Activated CD4-positive, alpha-beta T cell treated with anti-CD3 and anti-CD28 coated beads, Interleukin-2, amount 10 ng/mL, durations not matched to agents 24 days and 14 days (primary cell): ENCODE measurements at regions not wholly inside any gene's neighbourhood (a gene's known extent, or its start where the extent isn't known, plus 50 kb on each side); places are given as distances from the start of the nearest gene placed in this dataset.
"Not testable (repeated sequence)": the region's sequence is repeated elsewhere in the genome, so short reads cannot be mapped to it uniquely, and the experiment has no call there.

Experiments used
- DNase-seq: peaks from one replicate; pipeline ENCODE4 v3.0.0; 2022
- H3K27ac Mint-ChIP-seq: one replicate; pipeline ENCODE4 v1.8.0; 2022; ENCODE audit warnings: mild to moderate bottlenecking, mixed read lengths
- H3K27me3 Mint-ChIP-seq: one replicate; pipeline ENCODE4 v1.8.0; 2022; ENCODE audit warnings: mixed read lengths
- H3K36me3 Mint-ChIP-seq: one replicate; pipeline ENCODE4 v1.8.0; 2022; ENCODE audit warnings: low read depth, mild to moderate bottlenecking, mixed read lengths
- H3K4me1 Mint-ChIP-seq: one replicate; pipeline ENCODE4 v1.8.0; 2021; ENCODE audit warnings: mixed read lengths
- H3K4me3 Mint-ChIP-seq: one replicate; pipeline ENCODE4 v1.8.0; 2022; ENCODE audit warnings: mild to moderate bottlenecking, moderate library complexity, mixed read lengths
- H3K9me3 Mint-ChIP-seq: one replicate; pipeline ENCODE4 v1.8.0; 2021; ENCODE audit warnings: mixed read lengths
- intact Hi-C: fragments of 100-400 bp; cut with micrococcal nuclease; formaldehyde crosslinking; loops from one replicate; pipeline ENCODE4 v1.15.1; 2023

DNA sequence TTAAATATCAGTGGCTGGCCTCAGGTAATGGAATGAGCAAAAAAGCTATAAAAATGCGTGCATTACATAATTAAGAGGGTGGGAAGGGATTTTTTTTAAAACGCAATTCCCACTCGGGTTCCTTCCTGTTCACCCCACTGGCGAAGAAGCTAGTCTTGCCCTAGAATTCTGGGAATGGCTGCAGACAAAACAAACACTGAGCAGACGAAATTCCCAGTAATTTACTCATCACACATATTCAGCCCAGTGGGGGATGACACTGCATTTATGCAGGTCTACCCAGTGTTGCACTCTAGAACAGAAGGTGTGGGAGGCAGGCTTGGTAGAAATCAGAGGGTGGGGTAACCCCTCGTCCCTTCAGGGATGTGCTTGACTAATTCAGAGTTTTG, 2695.0 kb upstream of the DEFB115 start:
- no peak for DNase-seq
- no peak overlapping the region for H3K27ac Mint-ChIP-seq
- H3K4me3 Mint-ChIP-seq: no peak overlapping the region
- peaks cover 17% of the 10 kb centered on the region for H3K36me3 Mint-ChIP-seq
- no peaks in the 10 kb centered on the region for H3K27me3 Mint-ChIP-seq
- H3K9me3 Mint-ChIP-seq: peaks cover 57% of the 10 kb centered on the region
- intact Hi-C loops: no loop called here
- H3K4me1 Mint-ChIP-seq: no peaks in the 10 kb centered on the region

DNA sequence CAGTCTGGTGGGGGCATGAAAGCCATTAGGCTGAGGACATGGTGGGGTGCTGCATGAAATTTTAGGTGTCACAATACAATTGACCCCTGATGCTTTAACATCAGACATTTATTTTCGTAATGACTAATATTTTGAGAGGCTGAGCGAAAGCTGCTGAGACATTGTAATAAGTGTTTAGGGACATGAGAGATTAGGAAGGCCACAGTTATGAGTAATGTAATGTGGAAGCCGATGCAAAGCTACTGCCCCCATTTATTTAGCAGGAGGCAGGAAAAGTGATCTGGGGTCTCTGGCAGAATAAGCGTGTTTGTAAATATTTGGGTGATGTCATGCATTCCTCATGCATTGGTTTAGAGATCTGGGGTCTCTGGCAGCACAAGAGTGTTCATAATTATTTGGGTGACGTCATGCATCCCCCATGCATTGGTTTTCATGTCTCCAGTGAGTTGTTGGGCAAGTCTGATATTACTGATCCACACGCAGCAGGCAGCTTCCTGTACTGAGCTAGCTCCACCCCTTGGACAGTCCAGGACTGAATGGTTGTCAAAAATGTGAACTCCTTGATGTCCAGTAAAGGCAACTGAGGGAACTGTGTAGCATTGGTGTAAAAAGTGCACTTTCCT, 2694.5 kb upstream of the DEFB115 start:
- H3K27ac Mint-ChIP-seq, H3K4me3 Mint-ChIP-seq, DNase-seq, intact Hi-C loops, H3K27me3 Mint-ChIP-seq, H3K4me1 Mint-ChIP-seq: not testable (repeated sequence)
- Mint-ChIP-seq H3K9me3 (peaks cover 55% of the 10 kb centered on the region), H3K36me3 (peaks cover 17% of the 10 kb centered on the region)

DNA sequence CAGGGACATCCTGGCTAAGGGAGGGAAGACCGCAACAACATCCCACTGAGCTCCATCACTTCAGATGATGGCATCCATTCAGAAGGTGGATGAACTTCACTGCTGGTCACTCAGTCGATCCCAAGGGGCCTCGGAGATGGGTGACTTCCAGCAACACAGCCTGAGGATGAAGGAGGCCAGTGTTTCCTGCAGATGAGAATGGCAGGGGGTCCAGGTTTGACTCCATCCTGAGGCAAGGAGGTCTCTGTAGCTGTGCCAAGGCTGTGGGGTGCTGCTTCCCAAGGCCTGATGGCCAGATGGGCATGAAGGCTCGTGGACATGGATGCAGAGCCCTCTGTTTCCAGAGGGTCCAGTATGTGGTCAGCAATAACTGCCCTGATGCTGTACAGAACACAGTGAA, 2693.4 kb upstream of the DEFB115 start:
- Mint-ChIP-seq H3K9me3 (peaks cover 48% of the 10 kb centered on the region), H3K36me3 (peaks cover 14% of the 10 kb centered on the region)
- H3K4me3 Mint-ChIP-seq, H3K27ac Mint-ChIP-seq, H3K4me1 Mint-ChIP-seq, DNase-seq, intact Hi-C loops, H3K27me3 Mint-ChIP-seq: not testable (repeated sequence)

DNA sequence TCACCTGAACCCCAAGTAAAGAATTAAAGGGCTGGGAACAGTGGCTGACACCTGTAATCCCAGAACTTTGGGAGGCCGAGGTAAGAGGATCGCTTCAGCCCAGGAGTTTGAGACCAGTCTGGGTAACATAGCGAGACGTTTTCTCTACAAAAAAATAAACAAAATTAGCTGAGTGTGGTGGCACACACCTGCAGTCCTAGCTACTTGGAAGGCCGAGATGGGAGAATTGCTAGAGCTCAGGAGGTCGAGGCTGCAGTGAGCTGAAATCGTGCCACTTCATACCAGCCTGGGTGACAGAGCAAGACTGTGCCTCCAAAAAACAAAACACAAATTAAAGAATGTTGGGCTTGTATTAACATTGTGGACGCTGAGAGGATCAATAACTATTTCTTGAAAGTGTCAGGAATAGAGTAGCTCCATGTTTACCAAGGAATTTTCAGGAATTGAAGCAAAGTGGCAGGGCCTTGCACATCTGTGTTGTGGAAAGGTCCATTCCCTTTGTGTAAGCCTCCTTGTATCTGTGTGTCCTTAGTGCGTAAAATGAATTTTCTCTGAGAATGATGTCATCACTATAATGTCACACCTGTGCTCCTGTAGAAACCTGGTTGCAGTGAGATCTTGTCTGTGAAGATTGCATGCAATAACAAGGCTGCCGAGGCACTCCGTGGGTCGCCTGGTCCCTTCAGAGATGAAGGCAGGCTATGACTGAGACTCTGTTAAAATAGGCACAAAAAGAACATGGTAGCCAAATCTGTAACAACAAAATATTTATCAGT, 2692.6 kb upstream of the DEFB115 start:
- peaks cover 46% of the 10 kb centered on the region for H3K9me3 Mint-ChIP-seq
- H3K27ac Mint-ChIP-seq, intact Hi-C loops, DNase-seq, H3K4me3 Mint-ChIP-seq, H3K27me3 Mint-ChIP-seq, H3K4me1 Mint-ChIP-seq: not testable (repeated sequence)
- peaks cover 14% of the 10 kb centered on the region for H3K36me3 Mint-ChIP-seq

DNA sequence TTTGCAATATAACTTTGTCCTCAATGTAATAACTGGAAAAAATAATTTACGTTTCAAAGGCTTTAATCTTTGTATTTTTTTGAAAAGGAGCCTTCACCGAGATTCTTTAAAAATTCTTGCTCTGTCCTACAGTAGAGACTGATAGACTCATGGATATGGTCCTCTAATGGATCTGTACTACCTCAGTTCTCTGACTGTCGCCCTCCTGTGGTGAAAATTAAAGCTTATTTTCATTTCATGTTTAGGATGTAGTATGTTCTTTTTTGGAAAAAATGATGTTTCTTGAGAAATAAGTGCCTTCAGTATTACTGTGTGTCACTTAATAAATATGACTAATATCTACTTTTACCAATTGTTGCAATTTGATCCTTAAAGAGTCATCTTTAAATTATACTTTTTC, 2681.5 kb upstream of the DEFB115 start:
- H3K27ac Mint-ChIP-seq, H3K4me1 Mint-ChIP-seq, H3K9me3 Mint-ChIP-seq, DNase-seq, intact Hi-C loops, H3K4me3 Mint-ChIP-seq, H3K27me3 Mint-ChIP-seq: not testable (repeated sequence)
- peaks cover 29% of the 10 kb centered on the region for H3K36me3 Mint-ChIP-seq

DNA sequence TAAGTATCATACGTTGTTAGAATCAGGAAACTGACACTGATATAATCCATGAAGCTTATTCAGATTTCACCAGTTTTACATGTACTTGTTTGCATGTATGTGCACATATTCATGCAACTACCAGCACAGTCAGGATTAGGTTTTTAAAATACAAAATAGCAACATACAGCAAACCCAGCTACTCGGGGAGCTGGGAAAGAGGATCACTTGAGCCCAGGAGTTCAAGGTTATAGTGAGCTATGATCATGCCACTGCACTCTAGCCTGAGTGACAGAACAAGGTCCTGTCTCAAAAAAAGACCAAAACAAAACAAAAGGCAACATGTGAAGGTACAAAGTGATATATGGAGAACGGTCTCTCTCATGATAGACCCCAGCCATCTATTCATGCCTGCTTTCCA, 2665.8 kb upstream of the DEFB115 start:
- DNase-seq, H3K27me3 Mint-ChIP-seq, H3K4me3 Mint-ChIP-seq, intact Hi-C loops, H3K9me3 Mint-ChIP-seq, H3K27ac Mint-ChIP-seq: not testable (repeated sequence)
- H3K36me3 Mint-ChIP-seq: peaks cover 15% of the 10 kb centered on the region
- peaks cover 10% of the 10 kb centered on the region for H3K4me1 Mint-ChIP-seq

DNA sequence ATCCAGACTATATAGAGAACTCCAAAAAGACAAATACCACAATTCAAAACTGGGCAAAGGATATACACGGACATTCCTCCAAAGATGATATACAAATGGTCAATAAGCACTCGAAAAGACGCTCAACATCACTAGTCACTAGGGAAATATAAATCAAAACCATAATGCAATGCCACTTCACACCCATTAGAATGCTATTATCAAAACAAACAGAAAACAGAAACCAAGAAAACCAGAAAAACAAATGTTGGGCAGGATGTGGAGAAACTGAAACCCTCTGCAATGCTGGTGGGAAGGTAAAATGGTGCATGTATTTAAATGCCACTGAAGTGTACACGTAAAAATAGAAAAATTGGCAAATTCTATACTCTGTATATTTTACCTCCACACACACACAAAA, 2664.1 kb upstream of the DEFB115 start:
- H3K9me3 Mint-ChIP-seq, intact Hi-C loops, H3K27ac Mint-ChIP-seq, H3K27me3 Mint-ChIP-seq: not testable (repeated sequence)
- DNase-seq: peak; percentile 65
- H3K4me3 Mint-ChIP-seq: peak overlapping the region; percentile 54
- H3K36me3 Mint-ChIP-seq: peaks cover 25% of the 10 kb centered on the region
- peaks cover 20% of the 10 kb centered on the region for H3K4me1 Mint-ChIP-seq

DNA sequence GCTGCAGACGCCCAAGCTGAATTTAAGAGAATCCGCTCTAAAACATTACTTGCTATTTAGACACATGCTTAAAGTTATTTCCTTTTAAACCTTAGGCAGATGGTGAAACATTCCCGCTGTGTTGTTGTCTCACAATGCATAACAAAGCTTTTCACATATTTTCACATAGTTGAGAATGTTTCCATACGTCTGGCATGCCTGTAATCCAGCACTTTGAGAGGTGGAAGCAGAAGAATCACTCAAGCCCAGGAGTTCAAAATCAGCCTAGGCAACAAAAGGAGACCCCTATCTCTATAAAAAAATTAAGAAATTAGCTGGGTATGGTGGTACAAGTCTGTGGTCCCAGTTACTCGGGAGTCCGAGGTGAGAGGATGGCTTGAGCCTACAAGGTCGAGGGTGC, 2663.0 kb upstream of the DEFB115 start:
- H3K4me1 Mint-ChIP-seq: peaks cover 20% of the 10 kb centered on the region
- H3K4me3 Mint-ChIP-seq, H3K27me3 Mint-ChIP-seq, H3K27ac Mint-ChIP-seq, DNase-seq, intact Hi-C loops, H3K9me3 Mint-ChIP-seq: not testable (repeated sequence)
- peaks cover 23% of the 10 kb centered on the region for H3K36me3 Mint-ChIP-seq

DNA sequence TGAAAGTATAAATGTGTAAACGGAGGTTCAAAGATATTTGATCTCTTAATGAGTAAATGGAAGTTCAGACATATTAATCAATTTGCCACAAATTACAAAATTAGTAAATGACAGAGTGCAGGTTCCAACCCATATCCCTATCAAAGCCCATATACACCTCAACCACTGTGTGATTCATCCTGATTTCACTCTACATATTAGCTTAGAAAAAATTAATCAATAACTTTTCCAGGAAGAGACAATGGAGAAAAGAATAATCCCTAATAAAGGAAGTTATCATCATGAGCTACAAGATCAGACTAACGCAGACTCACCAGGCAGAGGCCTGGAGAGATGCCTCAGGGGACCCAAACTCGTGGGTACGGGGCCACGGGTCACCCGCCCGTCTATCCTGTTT, 2655.5 kb upstream of the DEFB115 start:
- H3K4me1 Mint-ChIP-seq: peaks cover 27% of the 10 kb centered on the region
- DNase-seq, H3K27me3 Mint-ChIP-seq: not testable (repeated sequence)
- H3K4me3 Mint-ChIP-seq: peak overlapping the region; percentile 99
- intact Hi-C loops: loop anchor here (5.0 to 10.0 kb wide), 2 partner anchors 1680 to 1773 kb away; no protein-coding TSS in a partner anchor
- H3K9me3 Mint-ChIP-seq: peaks cover 14% of the 10 kb centered on the region
- peak overlapping the region; percentile 89 for H3K27ac Mint-ChIP-seq
- H3K36me3 Mint-ChIP-seq: peaks cover 23% of the 10 kb centered on the region

DNA sequence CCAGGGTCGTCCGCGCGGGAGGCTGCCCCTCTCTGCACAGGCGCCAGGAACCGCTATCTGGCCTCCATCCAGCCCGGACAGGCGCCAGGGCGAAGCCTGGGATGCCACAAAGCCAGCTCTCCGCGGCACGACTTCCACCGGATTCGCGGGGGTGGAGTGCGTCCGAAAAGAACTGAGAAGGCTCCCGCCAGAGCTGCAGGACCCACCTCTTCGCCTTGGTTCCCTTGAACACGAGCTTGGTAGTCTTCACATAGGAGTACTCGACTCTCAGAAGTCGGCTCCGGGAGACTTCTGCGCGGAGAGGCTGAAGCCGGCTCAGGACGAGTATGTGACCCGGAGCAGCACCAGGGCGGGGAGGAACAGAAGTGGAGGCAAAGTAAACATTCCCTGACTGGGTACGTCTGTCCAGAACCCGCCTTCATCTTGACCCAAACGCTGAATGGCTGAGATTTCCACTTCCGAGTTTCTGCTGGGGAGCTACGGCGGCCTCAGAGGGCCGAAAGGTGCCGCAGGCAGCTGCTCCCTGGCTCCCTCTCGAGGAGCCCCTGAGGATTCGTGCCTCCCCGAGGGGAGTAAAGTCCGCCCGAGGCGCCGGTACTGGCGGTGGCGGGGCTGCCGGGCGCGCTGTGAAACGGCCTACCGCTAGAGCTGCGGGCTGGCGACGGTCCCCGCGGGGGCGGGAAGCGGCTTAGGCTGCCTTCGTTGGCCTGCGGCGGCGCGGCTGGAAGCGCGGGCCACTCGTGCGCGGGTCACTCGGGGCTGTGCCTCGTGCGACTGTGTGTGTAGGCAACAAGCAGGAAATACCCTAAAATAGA, 2654.9 kb upstream of the DEFB115 start:
- peak; percentile 96 for DNase-seq
- peaks cover 20% of the 10 kb centered on the region for H3K36me3 Mint-ChIP-seq
- H3K9me3 Mint-ChIP-seq: peaks cover 14% of the 10 kb centered on the region
- intact Hi-C loops: loop anchor here (5.0 to 10.0 kb wide), 2 partner anchors 1680 to 1772 kb away; no protein-coding TSS in a partner anchor
- H3K27ac Mint-ChIP-seq: peak overlapping the region; percentile 89
- H3K4me1 Mint-ChIP-seq: peaks cover 24% of the 10 kb centered on the region
- H3K27me3 Mint-ChIP-seq: not testable (repeated sequence)
- H3K4me3 Mint-ChIP-seq: peak overlapping the region; percentile 99

DNA sequence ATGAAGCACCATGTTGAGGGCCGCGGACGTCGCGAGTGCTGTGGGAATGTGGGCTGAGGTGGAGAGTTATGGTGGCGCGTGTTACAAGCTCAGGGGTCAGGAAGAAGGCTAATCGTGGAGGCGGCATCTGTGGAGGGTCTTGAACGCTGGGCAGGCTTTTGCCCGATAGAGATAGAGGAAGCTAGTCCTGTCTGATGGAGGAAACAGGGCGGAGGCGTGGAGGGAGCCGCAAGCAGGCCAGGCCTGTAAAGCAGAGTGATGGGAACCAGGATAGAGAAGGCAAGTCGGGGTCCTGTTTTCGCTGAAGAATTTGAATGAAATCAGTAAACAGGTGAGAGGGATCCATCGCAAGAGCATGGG, 2654.3 kb upstream of the DEFB115 start:
- intact Hi-C loops: loop anchor here (5.0 to 10.0 kb wide), 2 partner anchors 1679 to 1772 kb away; no protein-coding TSS in a partner anchor
- Mint-ChIP-seq H3K4me1 (peaks cover 20% of the 10 kb centered on the region), H3K4me3 (peak overlapping the region; percentile 99), H3K27ac (peak overlapping the region; percentile 89), H3K36me3 (peaks cover 16% of the 10 kb centered on the region), H3K9me3 (peaks cover 14% of the 10 kb centered on the region)
- H3K27me3 Mint-ChIP-seq, DNase-seq: not testable (repeated sequence)

DNA sequence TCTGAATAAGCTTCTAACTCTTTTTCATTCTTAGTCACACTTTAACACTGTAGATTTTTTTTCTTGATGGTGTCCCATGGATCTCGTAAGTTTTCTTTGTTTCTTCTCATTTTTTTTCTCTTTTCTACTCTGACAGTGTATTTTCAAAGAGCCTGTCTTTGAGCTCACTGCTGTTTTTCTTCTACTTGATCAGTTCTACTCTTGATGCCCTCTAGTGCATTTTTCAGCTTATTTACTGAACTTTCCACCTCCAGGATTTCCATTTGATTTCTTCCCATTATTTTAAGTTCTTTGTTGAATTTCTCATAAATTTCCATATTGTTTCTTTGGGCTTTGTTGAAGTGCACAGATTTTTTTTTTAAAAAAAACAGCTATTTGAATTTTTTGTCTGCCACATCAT, 2641.1 kb upstream of the DEFB115 start:
- H3K36me3 Mint-ChIP-seq: no peaks in the 10 kb centered on the region
- no peak overlapping the region for H3K27ac Mint-ChIP-seq
- peaks cover 38% of the 10 kb centered on the region for H3K9me3 Mint-ChIP-seq
- no peak for DNase-seq
- H3K4me1 Mint-ChIP-seq: no peaks in the 10 kb centered on the region
- intact Hi-C loops: no loop called here
- no peaks in the 10 kb centered on the region for H3K27me3 Mint-ChIP-seq
- no peak overlapping the region for H3K4me3 Mint-ChIP-seq

DNA sequence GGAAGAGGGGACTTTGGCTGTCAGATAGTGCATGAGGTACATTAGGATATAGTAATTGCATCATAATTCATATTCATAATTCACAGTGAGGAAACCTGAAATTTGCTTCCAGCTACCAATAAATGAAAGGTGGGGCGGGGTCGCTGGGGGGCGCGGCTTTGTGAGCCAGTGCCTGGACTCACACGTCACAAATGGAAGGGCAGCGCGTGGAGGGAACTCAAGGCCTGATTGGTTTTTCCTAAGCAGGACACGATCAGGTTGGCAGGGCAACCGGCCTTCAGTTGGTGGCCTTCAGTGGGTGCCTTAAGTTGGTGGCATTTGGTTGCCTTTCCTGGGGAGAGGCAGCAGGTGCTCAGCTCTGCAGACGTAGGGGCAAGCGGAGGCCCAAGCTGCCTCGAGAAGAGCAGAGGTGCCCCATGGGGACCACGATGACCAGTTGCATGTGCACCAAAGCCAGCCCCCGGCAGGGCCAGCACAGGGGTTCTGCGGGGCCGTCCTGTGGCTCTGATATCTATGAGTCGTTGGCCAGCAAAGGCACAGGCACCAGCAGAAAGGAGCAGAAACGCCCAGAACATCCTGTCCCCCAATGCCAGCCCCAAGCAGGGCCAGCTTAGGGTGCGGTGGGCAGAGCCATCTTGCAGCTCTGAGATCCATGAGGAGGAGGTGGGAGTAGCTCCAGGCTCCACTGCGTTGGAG, 2637.4 kb upstream of the DEFB115 start:
- H3K4me1 Mint-ChIP-seq, H3K4me3 Mint-ChIP-seq, DNase-seq, intact Hi-C loops, H3K27ac Mint-ChIP-seq, H3K36me3 Mint-ChIP-seq, H3K27me3 Mint-ChIP-seq: not testable (repeated sequence)
- peaks cover 25% of the 10 kb centered on the region for H3K9me3 Mint-ChIP-seq
